ENCODE measurements at regions not wholly inside any gene's neighbourhood (a gene's known extent, or its start where the extent isn't known, plus 50 kb on each side); places are given as distances from the start of the nearest gene placed in this dataset.

DNA sequence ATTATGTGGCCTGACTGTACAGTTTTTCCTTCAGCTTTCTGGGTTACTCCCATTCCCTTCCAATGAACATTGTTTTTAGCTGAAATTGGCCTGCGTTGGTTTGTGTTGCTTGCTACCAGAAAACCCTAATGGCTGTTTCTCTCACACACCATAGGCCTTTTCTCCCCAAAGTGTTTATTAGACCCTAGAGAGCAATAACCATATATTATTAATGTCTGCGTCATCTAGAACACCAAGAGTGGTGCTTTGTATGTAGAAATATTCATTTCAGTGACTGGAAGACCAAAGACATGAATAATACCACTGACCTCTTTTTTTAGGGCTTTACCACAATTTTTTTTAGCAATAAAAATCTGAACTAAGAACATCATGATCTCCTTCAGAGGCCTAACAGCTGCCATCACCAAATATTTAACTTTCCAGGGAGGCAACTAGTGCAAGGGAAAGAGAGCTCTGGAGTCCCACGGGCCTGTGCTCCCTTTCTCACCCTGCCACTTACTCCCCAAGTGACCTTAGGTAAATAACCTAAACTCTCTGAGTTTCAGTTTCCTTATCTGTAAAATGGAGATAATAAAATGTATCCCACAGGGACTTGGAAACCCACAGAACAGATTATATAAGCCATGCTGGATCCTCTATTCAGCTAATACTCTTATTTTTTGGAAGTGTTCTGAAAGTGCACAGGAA lies 201.9 kb upstream of the ISL1 start:
- TF ChIP-seq POLR2A (IDR thresholded peaks at IDR 0.05) (no peak), CTCF (IDR thresholded peaks at IDR 0.05) (no peak)

Data from uterus (tissue), 2 donors.